GM12878 (cell line): ENCODE measurements at regions not wholly inside any gene's neighbourhood (a gene's known extent, or its start where the extent isn't known, plus 50 kb on each side); places are given as distances from the start of the nearest gene placed in this dataset.

Experiments used
- ATAC-seq: fragments of 200-7000 bp; cut with Tn5 transposase; 3 replicates; pipeline ENCODE4 v1.9.1; 2020; ENCODE audit warnings: mild to moderate bottlenecking, moderate library complexity
- BruUV-seq: library from RNA; stranded (reverse); fragments of 400-500 nt; replicated peaks from 2 replicates; lab custom pipeline; 2021; lab: Mats Ljungman, UMichigan
- CTCF ChIA-PET: fragments of 300-600 bp; sonication (Branson Sonifier 250); formaldehyde crosslinking; extraction: SDS; loops from one replicate; lab custom pipeline; 2021; ENCODE audit warnings: inconsistent platforms; lab: Yijun Ruan, JAX
- POLR2A ChIA-PET: fragments of 350-600 bp; formaldehyde crosslinking; extraction: SDS; loops from one replicate; lab custom pipeline; 2021; ENCODE audit warnings: inconsistent platforms; lab: Charles Lee
- RAD21 ChIA-PET: fragments of 300-600 bp; sonication (Branson Sonifier 250); formaldehyde crosslinking; loops from one replicate; lab custom pipeline; 2023; ENCODE audit warnings: antibody characterized with exemption; ENCODE audit not compliant: unreplicated experiment; lab: Charles Lee
- SMC1A ChIA-PET: fragments of 300-600 bp; sonication (Branson Sonifier 250); formaldehyde crosslinking; loops from one replicate; lab custom pipeline; 2023; ENCODE audit not compliant: unreplicated experiment, uncharacterized antibody; lab: Charles Lee
- DNase-seq: peaks from one replicate; pipeline ENCODE4 v3.0.0-alpha.2; 2011; ENCODE audit warnings: low read depth, low spot score
- FAIRE-seq: peaks from 3 replicates; lab custom pipeline; 2011; peaks lifted over from hg19 to GRCh38; lab: Jason Lieb, UNC
- H2AFZ ChIP-seq: 2 replicates; pipeline ENCODE4 v1.6.0; 2011; ENCODE audit warnings: low read depth, low read length, control low read depth; ENCODE audit not compliant: control insufficient read depth
- H3K27ac ChIP-seq: 2 replicates; pipeline ENCODE4 v1.5.1; 2011; ENCODE audit warnings: control low read depth; ENCODE audit not compliant: control insufficient read depth, insufficient read depth
- H3K27me3 ChIP-seq, 2 experiments: replicated peaks in 1 of 2; 2 replicates each; pipeline versions ENCODE4 v1.6.0 to v1.6.1; 2011; ENCODE audit warnings: low read length in 1 of 2; ENCODE audit not compliant: control insufficient read depth in 2 of 2, insufficient read depth in 2 of 2
- H3K36me3 ChIP-seq, 2 experiments: 2 replicates each; pipeline ENCODE4 v1.5.1; 2011; ENCODE audit warnings: low read length in 1 of 2; ENCODE audit not compliant: control insufficient read depth in 2 of 2, insufficient read depth in 2 of 2
- H3K4me1 ChIP-seq: 2 replicates; pipeline ENCODE4 v1.6.1; 2011; ENCODE audit warnings: mild to moderate bottlenecking, low read length, moderate library complexity, mixed read lengths; ENCODE audit not compliant: control insufficient read depth, insufficient read depth
- H3K4me2 ChIP-seq: 2 replicates; pipeline ENCODE4 v1.6.0; 2011; ENCODE audit warnings: control low read depth; ENCODE audit not compliant: control insufficient read depth, insufficient read depth
- H3K4me3 ChIP-seq: fragments of 200-600 bp; sonication (generic); 2 replicates; pipeline ENCODE4 v1.5.1; 2016
- H3K79me2 ChIP-seq: 2 replicates; pipeline ENCODE4 v1.6.0; 2011; ENCODE audit warnings: low read length; ENCODE audit not compliant: control insufficient read depth, insufficient read depth
- H3K9ac ChIP-seq: 2 replicates; pipeline ENCODE4 v1.8.0; 2011; ENCODE audit warnings: low read length, control low read depth, mixed read lengths; ENCODE audit not compliant: control insufficient read depth, insufficient read depth
- H3K9me3 ChIP-seq: replicated peaks from 3 replicates; pipeline ENCODE4 v1.5.1; 2011; ENCODE audit warnings: mild to moderate bottlenecking, low read length; ENCODE audit not compliant: control insufficient read depth, insufficient read depth
- H4K20me1 ChIP-seq: 2 replicates; pipeline ENCODE4 v1.6.0; 2011; ENCODE audit not compliant: control insufficient read depth, insufficient read depth
- BACH1 ChIP-seq: fragments of 450-650 bp; IDR thresholded peaks from 2 replicates; pipeline ENCODE4 v1.6.1; 2017; ENCODE audit warnings: mild to moderate bottlenecking, borderline replicate concordance
- FOXM1 ChIP-seq: IDR thresholded peaks from 2 replicates; pipeline ENCODE4 v1.6.1; 2012; ENCODE audit warnings: low read depth, mild to moderate bottlenecking, inconsistent platforms, low read length, moderate library complexity
- STAT1 ChIP-seq: fragments of 450-650 bp; conservative IDR thresholded peaks from 2 replicates; pipeline ENCODE4 v1.6.1; 2014; ENCODE audit warnings: antibody characterized with exemption, mild to moderate bottlenecking
- WGBS: methylation state at CpG from one replicate; pipeline ENCODE4 v1.1.6; 2016; ENCODE audit warnings: low lambda C conversion rate; ENCODE audit not compliant: insufficient replicate concordance, insufficient coverage; ENCODE audit errors: missing lambda C conversion rate; 5-methylcytosine and 5-hydroxymethylcytosine counted together
- in situ Hi-C: fragments of 300-500 bp; cut with MboI; formaldehyde crosslinking; loops from 9 replicates; pipeline ENCODE4 v1.14.3; 2018; ENCODE audit warnings: mixed read lengths
- intact Hi-C: fragments of 100-400 bp; cut with micrococcal nuclease; formaldehyde crosslinking; loops from one replicate; pipeline ENCODE4 v1.14.2; 2022; ENCODE audit not compliant: unreplicated experiment
- TF ChIP-seq, protein P1 (sequence below): fragments of 450-650 bp; IDR thresholded peaks from 2 replicates; pipeline ENCODE4 v1.6.1; 2017; ENCODE audit warnings: mild to moderate bottlenecking, moderate library complexity

DNA sequence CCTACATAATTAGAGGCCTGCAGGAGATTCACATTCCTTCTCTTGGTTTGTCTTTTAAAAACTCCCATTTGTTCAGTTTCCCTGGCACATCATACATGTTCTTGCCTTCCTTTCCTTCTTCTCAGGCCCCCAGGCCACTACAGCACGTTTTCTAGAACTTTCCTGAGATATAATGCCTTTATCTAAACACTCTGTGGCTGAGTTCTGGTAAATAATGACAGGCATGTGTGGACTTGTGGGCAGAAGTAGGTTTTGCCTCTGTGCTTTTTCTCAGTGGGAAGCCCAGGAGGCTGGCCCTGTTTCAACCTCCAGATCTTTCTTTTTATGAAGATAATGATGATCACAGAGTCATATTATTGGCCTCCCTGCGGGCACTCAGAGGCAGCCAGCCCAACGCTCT is 117.2 kb downstream of the TMX1 start:
- Histone ChIP-seq H3K4me3 (no peak overlapping the region), H3K4me1 (no peaks in the 10 kb centered on the region), H3K27me3 (0 out of 4 replicates have a peak, but pooled peaks cover 0 to 3% of the 10 kb centered on the region in 2 experiments), H3K36me3 (no peaks in the 10 kb centered on the region), H3K27ac (no peak overlapping the region), H3K9ac (no peak overlapping the region), H2AFZ (no peak overlapping the region), H3K79me2 (no peaks in the 10 kb centered on the region), H3K9me3 (no peaks in the 10 kb centered on the region), H3K4me2 (no peak overlapping the region), H4K20me1 (no peaks in the 10 kb centered on the region)
- FAIRE-seq (no peak), ATAC-seq (no peak), DNase-seq (no peak)
- CTCF ChIA-PET = no interaction called here
- TF ChIP-seq FOXM1 = no peak
- no peak for TF ChIP-seq BACH1
- TF ChIP-seq, protein P1, sequence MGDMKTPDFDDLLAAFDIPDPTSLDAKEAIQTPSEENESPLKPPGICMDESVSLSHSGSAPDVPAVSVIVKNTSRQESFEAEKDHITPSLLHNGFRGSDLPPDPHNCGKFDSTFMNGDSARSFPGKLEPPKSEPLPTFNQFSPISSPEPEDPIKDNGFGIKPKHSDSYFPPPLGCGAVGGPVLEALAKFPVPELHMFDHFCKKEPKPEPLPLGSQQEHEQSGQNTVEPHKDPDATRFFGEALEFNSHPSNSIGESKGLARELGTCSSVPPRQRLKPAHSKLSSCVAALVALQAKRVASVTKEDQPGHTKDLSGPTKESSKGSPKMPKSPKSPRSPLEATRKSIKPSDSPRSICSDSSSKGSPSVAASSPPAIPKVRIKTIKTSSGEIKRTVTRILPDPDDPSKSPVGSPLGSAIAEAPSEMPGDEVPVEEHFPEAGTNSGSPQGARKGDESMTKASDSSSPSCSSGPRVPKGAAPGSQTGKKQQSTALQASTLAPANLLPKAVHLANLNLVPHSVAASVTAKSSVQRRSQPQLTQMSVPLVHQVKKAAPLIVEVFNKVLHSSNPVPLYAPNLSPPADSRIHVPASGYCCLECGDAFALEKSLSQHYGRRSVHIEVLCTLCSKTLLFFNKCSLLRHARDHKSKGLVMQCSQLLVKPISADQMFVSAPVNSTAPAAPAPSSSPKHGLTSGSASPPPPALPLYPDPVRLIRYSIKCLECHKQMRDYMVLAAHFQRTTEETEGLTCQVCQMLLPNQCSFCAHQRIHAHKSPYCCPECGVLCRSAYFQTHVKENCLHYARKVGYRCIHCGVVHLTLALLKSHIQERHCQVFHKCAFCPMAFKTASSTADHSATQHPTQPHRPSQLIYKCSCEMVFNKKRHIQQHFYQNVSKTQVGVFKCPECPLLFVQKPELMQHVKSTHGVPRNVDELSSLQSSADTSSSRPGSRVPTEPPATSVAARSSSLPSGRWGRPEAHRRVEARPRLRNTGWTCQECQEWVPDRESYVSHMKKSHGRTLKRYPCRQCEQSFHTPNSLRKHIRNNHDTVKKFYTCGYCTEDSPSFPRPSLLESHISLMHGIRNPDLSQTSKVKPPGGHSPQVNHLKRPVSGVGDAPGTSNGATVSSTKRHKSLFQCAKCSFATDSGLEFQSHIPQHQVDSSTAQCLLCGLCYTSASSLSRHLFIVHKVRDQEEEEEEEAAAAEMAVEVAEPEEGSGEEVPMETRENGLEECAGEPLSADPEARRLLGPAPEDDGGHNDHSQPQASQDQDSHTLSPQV = no peak
- TF ChIP-seq STAT1 = no peak
- RAD21 ChIA-PET = no interaction called here
- WGBS = 37% methylated on average over 3 of the region's 3 CpGs
- BruUV-seq = no TSS peak
- in situ Hi-C loops = no loop called here
- POLR2A ChIA-PET = no interaction called here
- intact Hi-C loops = no loop called here
- SMC1A ChIA-PET = no interaction called here
